NCI-H2227 treated with DMSO at 0.1 percent for 48 hours (cell line): ENCODE measurements at regions not wholly inside any gene's neighbourhood (a gene's known extent, or its start where the extent isn't known, plus 50 kb on each side); places are given as distances from the start of the nearest gene placed in this dataset.
"Not testable (repeated sequence)": the region's sequence is repeated elsewhere in the genome, so short reads cannot be mapped to it uniquely, and the experiment has no call there.

Experiments used
- DNase-seq: peaks from one replicate; lab custom pipeline; 2025; lab: John Stamatoyannopoulos, UW

DNA sequence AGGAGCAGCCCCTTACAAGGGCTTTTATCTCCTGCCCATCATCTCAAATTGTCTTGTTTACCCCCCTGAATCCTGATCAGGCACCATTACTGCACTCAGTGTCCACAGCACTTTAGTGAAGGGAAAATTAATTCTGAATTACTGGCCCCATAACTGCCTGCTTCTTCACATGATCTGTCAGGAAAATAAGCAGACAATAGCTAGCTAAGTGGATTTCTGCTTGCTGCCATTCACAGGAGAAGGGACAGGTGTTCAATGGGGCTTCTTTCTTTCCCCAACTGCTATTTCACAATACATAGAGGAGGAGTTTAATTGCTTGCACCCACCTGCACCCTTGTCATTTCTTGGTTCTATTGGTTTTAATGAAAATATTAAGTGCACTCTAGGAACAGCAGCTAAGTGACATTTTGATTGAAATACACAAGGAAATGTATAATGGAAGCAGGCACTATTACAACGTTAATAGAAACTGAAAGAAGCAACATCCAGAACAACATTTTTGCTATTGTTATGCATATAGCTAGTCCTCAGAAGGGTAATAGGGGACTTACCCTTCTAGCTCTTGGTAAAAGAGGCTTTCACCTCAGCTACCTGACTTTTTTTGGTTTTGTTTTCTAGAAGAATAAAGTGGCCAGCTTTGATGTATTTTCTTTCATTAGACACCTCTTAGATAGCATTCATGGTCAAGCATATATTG, 599.3 kb upstream of the TLE4 start:
- peak; percentile 92 for DNase-seq

DNA sequence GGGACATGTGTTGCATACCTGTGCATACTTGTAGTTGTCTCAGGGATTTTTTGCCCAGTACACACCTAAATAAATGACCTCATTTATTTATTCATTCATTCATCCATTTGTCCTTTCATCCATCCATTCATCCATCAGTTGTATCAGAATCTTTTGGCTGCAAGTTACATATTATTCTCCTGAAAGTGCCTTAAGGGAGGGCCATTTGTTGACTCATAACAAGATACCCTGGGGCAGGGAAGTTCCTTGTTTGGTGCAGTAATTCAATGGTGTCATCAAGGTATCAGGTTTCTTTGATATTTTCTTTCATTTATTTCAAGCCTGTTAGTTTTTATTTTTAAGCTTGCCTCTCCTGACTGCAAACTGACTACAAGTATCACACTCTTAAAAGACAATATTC, 597.9 kb upstream of the TLE4 start:
- DNase-seq, result no peak

DNA sequence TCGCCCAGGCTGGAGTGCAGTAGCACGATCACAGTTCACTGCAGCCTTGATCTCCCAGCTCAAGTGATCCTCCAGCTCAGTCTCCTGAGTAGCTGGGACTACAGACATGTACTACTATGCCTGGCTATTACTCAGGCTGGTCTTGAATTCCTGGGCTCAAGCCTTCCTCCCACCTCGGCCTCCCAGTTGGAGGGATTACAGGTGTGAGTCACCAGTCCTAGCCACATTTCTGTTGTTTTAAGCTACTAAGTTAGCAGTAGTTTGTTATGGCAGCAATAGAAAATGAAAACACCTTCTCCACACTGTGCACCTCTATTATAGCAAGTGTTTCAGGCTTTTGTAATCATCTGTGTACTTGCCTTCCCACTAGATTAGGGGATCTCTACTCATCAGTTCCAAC, 588.9 kb upstream of the TLE4 start:
- no peak for DNase-seq

DNA sequence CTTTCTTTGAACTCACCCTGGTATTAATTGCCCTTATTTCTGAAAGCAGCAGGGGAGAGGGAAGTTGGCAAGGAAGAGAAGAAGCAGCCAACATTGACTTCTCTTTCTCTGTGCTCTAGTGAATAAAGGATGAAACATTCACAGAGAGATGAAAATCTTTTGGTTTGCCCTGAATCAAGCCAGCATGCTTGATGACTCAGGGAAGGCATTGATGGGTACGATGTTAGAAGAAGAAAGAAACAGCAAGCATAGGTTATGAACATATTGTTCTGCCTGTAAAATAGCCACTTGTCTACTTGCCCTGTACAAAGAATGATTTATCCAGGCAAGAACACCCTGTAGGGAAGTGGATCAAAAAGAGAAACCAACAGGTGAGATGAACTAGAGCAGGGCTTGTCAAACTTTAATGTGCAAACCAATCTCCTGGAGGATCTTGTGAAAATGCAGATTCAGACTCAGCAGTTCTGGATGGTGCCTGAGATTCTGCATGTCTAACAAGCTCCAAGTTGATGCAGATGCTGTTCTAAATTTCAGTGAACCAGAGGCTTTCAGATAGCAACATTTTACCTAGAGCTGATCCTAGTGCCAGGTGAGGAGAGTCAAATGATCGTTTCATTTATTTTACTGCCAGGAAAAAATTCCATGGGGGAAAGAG, 586.6 kb upstream of the TLE4 start:
- DNase-seq, result peak; percentile 73

DNA sequence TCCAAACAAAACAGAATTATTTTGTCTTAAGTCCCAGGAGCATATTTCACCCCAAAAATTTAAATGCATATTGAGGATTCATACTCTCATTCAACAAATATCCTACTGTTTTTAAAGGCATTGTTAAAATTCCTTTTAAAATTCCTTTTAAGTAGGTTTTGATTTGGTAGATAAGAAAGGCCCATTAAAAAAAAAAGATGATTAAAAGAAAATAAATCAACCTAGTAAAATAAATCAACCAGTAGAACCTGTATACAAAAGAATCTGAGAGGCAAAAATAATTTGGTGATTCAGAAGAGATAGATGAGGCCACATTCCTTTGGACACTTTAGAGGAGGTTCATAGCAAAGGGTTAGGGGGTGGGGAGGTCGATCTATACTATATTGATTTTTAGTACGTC, 585.3 kb upstream of the TLE4 start:
- no peak for DNase-seq

DNA sequence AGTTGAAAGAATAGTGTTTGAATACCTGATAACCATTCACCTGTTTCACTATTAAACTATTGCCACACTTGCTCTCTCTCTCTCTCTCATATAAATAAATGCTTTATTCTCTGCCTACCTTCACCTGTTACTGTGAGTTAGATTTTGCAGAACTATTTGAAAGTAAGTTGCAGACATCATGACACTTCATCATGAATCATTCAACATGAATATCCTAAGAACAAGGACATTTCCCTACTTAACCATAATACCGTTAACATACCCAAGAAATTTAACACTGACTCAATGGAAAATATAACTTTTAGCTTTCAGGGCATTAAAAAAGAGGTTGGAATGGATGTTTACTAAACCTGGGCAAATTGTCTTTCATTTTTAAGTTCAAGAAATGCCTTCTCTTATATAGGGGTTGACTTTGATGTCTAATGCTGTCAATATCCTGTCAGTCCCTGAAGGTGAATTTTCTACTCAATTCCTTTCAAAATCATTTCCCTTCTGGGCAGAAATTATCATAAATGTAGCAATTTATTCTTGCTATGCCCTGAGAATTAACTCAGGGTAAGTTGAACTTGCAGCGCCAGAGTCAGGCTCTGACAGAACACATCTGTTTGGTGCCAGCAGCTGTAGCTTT, 582.6 kb upstream of the TLE4 start:
- DNase-seq, result no peak

DNA sequence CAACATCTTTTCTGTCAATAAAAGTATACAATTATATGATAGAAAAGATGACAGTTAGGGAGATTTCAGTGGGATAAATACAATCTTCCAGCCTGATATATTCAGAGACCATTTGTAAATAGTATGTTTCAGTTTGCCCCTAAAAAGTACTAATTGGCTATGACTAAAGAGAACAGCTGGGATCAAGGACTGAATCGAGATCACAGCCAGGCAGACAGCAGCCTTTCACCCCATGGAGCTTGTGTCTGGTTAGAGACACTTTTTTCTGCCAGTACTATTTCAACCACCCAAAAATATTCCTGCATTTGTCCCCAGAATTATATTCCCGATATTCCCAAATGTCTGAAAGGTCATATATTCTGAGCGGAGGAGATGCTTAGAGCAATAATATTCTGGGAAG, 577.3 kb upstream of the TLE4 start:
- peak; percentile 76 for DNase-seq

DNA sequence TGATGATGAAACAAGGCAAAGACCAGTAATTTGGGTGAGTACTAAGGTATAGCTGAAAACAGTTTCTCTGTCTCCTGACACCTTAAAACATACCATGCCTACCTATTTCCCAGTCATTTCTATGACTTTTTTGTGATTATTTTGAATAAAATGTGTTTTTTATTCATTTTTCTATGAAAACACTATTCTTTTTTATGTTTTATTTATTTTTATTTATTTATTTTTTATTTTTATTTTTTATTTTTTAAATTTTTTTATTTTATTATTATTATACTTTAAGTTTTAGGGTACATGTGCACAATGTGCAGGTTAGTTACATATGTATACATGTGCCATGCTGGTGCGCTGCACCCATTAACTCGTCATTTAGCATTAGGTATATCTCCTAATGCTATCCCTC, 576.8 kb upstream of the TLE4 start:
- DNase-seq, result not testable (repeated sequence)

DNA sequence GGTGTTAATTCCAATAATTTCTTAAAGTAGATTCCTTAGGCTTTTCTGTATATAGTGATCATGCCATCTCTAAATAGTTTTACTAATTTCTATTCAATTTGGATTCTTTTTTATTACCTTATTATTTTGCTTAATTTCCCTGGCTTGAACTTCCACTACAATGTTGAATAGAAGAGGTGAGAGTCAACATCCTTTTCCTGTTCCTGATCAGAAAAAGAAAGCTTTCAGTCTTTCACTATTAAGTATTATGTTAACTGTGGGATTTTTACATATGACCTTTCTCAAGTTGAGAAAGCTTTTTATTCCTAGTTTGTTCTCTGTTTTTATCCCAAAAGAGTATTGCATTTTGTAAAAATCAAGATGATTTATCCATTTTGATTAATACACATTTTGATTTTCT, 574.5 kb upstream of the TLE4 start:
- DNase-seq, result no peak

DNA sequence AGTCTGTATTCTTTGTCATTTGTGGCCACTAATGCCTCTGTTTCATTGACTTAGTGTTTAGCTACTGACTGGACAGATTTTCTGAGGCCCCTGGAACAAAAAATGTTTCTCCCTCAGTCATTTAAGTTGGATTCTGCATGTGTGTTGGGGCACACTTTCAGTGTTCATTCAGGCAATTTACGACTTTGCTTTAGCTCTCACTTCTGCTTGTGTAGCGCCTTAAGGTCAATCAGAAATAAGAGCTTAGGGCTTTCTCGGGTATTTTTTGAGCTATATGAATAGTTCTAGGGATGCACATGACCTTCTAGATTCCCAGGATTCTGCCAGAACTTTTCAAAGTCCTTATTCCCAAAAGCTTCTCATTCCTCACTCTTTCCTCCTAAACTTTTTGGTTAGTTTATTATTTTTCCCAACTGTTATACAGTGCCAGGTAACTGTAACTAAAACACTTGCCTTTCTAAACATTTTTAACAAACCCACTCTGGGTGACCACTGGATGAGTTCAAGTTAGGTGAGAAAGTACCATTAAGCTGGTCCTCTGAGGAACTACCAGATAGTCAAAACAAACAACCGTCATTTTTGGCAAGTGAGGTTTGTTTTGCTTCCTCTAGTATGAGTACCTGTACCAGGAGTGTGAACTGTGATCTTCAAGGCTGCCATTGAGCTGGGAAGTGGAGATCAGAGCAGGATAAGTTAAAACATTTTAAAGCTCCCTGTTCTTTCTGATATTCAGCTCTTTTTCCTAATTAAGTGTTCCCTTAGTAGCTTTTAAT, 571.3 kb upstream of the TLE4 start:
- DNase-seq, result no peak

DNA sequence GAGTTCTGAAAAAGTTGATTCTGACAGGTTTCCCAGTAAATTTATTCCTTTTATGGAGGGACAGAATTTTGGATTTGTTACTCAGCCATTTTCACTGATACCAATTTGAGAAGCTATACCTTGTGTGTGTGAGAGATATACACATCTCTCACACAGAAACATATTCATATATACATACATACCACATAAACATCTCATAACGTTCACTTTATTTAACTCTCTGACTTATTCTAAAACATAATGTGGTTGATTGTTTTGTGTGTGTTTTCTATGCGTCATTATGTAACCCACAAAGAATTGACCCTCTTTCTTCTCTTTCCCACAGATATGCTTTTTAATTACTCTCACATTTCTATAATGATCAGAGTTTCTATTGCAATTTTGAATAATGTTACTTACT, 570.8 kb upstream of the TLE4 start:
- DNase-seq, result no peak

DNA sequence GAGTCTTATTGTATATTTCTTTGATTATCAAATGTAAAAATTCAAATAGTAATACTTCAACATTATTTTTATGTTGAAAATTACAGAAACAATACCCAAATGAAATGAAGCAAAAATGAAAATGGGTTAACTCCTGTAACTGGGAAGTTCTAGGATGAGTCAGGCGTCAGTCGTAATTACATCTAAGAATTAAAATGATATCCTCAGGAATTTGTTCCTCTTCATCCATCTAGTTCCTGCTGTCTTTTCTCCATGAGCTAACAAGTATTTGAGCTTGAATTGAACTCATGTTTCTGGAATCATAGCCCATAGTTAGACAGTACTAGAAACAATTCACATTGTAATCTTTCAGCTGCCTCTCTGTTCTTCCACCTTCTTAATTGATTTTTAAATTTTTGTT, 568.3 kb upstream of the TLE4 start:
- DNase-seq, result no peak

DNA sequence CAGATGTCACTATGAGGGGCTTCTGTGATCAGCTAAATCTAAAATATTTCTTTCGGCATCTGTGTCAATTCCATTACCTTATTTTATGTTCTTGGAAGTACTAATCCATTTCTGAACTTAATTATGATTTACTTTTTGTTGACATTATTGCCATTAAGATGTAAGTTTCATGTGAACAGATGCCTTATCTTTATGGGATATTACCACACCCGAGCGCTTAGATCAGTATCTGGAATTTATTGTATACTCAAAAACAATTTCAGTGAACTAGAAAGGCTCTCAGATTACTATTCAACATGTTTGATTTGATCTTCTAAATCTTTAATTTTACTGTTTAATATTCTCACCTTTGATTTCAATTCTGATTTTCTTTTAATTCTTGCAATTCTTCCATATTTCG, 567.7 kb upstream of the TLE4 start:
- no peak for DNase-seq

DNA sequence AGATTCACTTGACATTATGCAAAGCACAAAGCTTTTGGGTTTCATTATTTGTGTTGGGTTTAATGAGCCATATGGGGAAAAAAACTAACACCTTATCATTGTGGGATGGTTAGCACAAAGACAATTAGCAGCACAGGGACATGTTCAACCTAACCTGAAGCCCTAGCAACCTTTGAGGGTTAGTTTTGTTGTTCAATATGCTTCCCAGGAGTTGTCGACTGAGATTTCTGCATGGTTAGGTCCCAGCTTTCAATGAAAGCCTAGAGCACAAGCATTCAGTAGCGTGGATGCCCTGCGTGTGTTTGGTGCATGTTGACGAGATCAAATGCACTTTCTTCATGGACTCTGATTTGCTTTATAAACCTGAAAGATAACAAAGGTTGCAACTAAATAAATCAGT, 565.2 kb upstream of the TLE4 start:
- no peak for DNase-seq

DNA sequence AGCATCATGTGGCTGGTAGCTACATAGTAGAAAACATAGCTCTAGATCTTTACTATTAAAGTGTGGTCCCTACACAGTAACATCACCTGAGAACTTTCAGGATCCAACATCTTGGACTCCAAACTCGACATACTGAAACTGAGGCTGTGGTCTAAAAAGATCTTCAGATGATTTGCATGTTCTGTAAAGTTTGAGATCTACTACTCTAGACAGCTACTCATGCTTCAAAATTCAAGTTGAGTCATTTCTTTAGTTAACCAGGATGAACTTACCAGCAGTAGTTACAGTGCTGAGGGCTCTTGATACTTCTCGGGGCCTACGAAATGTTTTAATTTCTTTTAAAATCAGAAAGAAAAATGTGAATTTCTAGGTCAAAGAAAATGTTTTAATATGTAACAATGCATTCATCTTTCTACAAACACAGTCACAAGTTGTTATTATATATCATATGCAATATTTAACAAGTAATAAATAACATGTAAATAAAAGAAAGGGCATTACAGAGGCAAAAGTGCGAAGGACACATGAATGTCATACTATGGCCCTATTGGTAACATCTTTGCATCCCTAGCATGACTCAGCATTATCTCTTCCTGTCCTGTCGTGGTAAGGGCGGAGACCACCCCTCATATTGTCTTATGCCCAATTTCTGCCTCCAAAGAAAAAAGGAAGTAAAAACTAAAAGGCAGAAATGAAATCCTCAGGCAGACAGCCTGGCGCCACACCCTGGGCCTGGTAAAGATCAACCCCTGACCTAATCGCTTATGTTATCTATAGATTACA, 563.9 kb upstream of the TLE4 start:
- DNase-seq, result no peak

DNA sequence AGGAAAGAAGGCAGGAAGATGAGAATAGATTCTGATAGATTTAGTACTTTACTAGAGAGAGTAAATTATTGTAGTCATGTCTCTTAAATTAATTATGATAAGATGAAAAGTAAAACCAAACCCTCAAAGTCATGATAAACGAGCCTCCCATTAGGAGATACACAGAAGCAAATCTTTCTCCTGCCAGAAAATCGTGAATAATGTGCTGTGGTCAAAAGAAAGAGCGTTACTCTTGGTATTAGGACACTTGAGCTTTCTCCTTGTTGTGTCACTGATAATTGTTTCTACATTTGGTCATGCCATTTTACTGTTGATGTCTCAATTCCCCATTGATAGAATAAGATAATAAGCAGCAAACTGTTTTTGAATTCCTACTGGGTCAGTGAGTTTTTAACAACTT, 562.8 kb upstream of the TLE4 start:
- DNase-seq, result no peak

DNA sequence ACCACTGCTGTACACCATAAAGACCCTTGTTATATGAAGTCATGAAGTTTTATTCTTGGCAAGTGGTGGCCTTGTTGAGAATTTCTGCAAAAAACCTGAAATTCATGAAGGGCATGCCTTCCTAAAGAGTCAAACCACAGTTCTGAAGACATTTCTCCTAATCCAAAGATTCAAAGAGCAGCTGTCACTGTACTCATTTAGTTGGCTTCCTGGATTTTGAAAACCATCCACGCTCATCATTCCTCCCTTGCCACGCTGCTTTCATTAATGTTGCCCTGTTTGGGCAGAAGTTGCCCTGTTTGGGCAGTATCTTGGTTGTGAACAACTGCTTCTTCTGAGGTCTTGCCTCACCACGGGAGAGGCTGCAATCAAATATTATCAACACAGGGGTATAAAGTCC, 560.3 kb upstream of the TLE4 start:
- DNase-seq, result no peak

DNA sequence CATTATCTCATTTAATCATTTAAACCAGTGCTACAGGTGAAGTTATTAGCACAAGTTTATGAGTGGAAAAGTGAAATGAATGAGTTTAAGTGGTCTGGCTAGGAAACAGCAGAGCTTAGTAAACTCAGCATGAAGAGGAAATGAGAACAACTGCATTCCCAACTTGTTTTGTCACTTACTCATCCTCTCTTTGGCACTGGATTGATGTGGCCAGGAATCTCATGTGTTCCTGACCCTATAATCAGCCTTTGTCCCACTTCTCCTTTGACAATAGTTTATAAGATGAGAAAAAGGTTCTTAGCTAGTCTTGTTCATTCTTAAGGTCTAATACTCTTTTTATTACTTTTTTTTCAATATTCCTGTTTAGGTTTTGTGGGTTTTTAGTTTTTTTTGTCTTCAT, 559.2 kb upstream of the TLE4 start:
- DNase-seq, result no peak

DNA sequence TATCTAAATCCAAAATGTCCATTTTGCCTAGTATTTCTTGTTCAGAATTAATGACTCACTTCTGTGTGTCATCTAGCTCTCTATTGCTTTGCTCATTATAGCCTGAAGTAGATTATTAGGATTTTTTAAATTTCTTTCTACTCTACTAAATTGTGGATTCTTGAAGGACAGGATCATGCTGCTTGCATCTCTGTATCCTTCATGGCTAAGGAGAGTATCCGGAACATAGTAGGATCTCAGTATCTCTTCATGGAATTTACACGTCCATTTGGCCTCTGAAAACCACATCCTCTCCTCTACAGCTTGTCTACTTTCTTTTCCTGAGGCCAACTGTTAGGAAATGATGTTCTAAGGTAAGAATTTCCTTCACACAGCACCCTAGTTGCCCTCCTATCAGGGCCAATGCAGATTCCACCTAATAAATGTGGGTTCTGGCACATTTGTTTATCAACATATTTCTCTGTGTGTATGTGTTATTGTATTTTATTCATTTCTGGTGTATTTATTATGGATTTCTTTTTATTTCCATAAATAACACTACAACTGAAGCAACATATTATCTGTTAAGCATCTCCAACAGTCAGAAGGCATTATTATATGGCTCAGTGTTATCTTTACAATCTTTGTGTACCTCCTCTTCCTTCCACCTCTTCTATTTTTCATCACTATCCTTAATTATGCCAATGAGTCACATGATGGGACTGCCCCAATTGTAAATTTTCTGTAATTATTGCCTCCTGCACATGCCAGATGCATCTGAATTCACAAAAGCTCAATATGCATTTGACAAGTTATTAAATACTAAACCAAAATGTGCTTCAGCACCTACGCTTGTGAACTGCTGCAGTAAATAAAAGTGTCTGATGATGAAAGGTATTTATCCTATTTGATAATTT, 557.8 kb upstream of the TLE4 start:
- DNase-seq, result no peak

DNA sequence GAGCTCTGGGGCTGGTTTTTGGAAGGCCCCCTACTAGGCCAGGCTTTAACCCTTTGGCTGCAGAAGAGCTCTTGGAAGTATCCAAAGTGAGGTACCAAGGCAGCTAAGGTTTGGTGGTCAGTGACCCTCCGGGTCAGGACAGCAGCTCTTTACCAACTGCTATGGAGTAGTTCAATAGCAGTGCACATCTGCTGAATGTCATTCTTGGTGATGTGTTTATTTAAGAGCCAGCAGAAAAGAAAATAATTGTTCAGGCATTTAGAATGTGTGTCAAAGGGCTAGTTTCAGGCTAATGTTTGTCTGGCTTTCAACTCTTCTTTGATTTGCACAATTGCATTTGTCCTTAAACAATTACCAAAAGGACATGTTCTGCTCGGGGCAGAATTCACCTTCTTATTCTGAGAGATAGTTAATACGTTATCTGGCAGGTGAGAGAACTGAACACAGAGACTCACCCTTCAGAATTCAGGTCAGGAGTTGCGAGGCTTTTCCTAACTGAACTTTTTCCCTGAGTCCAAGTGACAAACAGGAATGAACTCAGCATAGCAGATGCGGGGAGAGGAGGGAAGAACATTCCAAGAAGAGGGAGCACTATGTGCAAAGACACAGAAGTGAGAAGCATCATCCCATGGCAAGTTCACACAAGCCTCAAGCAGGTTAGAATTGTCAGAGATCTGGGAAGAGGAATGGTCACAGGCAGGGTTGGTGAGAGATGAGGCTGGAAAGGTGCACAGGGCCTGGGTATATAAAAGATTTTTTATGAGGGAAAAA, 556.7 kb upstream of the TLE4 start:
- no peak for DNase-seq
